Effector CD4-positive, alpha-beta T cell (primary cell): ENCODE measurements at regions not wholly inside any gene's neighbourhood (a gene's known extent, or its start where the extent isn't known, plus 50 kb on each side); places are given as distances from the start of the nearest gene placed in this dataset.

Source experiments
- DNase-seq: peaks from one replicate; pipeline ENCODE4 v3.0.0-alpha.2; 2020

DNA sequence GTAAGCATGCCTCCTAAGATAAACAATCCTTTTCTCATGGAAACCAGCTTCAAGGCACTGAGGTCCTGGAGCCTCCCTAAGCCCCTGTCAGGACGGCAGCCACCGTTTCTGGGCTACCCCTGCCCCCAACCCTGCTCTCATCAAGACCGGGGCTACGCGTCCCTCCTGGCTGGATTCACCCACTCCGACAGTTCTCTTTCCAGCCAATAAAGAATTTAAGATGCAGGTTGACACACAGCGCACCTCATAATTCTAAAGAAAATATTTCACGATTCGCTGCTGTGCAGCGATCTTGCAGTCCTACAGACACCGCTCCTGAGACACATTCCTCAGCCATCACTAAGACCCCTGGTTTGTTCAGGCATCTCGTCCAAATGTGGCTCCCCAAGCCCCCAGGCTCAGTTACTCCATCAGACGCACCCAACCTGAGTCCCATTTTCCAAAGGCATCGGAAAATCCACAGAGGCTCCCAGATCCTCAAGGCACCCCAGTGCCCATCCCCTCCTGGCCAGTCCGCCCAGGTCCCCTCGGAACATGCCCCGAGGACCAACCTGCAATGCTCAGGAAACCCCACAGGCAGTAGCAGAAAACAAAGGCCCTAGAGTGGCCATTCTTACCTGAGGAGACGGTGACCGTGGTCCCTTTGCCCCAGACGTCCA lies 336.3 kb downstream of the TMEM121 start:
- DNase-seq: no peak

DNA sequence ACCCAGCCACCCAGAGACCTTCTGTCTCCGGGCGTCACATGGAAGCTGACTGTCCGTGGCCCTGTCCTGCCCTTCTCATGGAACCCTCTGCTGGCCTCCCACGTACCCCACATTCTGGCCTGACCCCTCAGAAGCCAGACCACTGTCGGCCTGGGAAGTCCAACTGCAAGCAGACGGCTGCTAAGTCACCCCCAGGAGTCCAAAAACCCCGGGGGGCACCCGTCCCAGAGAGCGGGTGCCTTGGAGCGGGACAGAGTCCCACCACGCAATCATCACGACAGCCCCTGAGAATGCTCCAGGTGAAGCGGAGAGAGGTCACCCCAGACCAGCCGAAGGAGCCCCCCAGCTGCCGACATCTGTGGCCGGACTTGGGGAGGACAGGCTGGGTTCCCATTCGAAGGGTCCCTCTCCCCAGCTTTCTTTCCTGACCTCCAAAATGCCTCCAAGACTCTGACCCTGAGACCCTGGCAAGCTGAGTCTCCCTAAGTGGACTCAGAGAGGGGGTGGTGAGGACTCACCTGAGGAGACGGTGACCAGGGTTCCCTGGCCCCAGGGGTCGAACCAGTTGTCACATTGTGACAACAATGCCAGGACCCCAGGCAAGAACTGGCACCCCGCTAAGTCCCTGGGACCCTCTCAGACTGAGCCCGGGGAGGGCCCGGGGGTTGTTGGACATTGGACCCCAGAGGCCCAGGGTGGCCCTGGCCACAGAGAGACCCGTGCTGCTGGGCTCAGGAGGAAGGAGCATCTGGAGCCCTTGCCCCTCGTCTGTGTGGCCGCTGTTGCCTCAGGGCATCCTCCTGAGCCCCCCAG lies 337.1 kb downstream of the TMEM121 start:
- DNase-seq: no peak

DNA sequence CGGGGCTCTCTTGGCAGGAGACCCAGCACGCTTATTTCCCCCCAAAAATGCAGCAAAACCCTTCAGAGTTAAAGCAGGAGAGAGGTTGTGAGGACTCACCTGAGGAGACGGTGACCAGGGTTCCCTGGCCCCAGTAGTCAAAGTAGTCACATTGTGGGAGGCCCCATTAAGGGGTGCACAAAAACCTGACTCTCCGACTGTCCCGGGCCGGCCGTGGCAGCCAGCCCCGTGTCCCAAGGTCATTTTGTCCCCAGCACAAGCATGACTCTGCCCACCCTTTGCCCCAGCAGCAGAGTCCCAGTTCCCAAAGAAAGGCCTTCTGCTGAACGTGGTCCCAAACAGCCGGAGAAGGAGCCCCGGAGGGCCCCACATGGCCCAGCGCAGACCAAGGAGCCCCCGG lies 337.7 kb downstream of the TMEM121 start:
- no peak for DNase-seq

- no peak for DNase-seq
These were observed 338.4 kb downstream of the TMEM121 start for GRCh38 chr14:105864651-105865265.

GRCh38 chr14:105865266-105865903 lies 339.0 kb downstream of the TMEM121 start:
- DNase-seq: no peak

DNA sequence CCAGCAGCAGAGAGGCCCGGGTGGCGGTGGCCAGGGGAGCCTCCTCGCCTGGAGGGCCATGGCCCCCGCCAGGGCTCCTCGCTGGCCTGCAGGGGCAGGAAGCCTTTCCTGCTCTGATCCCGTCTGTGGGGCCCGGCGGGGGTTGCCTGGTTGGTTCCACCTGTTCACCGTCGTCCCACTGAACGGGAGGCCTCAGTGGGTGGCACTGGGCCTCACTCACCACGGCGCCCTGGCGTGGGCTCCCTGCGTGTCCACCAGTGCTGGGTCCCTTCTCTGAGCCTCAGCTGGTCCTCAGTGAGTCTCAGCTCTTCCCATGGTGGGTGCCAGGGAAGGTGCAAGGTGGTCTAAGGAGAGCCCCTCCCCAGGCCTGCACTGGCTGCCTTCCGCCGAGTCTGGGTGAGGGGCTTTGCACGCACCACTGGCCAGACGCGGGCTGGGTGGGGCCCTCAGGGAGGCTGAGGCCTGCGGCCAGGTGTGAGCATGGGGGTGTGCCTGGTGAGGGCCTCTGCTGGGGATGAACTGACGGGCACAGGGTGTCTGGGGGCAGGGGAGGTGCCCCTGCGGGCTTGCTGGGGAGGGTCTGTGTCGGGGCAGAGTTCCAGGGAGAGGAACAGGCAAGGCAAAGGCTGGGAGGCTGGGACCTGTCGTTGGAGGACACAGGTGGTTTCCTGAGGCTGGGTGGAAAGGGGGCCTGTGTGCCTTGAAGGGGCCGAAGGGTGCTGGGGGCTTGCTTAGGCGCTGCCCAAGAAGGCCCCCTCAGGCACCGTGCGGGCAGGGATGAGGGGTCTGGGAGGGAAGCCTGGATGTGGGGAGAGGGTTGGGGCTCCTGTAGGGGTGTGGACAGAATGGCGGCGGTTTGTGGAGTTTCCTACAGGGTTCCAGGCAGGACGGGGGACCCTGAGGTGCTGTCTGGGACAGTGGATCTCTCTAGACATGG lies 339.8 kb downstream of the TMEM121 start:
- no peak for DNase-seq

DNA sequence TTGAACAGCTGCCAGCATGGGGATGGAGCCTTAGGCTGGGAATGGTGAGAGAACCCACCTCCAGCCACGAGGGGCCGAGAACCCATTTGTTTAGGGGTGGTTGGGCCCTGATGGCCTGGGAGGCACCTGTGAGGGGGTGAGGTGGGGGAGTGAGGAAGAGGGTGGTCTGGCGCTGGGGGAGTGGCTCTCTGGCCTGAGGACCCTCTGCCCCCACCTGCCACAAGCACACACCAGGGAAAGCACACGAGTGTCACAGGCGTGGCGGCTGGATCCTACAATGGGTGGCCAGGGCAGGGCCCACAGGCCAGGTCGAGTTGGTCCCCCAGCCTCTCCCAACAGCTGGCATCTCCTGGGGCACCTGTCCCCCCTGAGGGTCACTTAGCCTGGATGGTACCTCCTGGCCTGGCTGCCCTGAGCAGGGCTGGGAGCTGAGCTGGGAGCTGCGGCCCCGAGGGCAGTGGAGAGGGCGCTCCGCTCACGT lies 340.5 kb downstream of the TMEM121 start:
- no peak for DNase-seq

DNA sequence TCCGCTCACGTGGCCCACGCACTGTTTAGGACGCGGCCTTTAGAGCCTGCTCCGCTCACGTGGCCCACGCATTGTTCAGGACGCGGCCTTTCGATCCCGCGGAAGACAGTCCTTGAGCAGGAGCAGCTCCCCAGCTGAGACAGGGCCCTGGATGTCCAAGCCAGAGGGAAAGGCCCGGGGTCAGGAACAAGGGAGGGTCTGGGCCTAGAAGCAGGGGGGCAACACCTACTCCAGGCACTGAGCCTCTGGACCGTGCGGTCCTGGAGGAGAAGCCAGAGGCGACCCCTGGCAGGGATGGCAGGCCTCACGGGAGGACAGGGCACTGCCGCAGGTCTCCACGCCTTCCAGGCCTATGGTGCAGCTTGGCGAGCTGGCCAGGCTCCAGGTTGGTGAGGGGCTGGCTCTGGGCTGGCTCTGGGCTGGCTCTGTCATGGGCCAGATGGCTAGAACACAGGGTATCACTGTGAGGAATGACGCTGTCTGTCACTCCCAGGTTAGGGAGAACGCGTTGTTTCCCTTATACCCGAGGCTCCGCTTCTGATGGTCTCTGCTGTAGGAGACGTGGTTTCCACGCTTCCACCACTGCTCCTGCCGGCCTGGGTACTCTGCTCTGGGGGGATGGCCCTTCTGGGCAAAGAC lies 341.7 kb downstream of the TMEM121 start:
- no peak for DNase-seq

DNA sequence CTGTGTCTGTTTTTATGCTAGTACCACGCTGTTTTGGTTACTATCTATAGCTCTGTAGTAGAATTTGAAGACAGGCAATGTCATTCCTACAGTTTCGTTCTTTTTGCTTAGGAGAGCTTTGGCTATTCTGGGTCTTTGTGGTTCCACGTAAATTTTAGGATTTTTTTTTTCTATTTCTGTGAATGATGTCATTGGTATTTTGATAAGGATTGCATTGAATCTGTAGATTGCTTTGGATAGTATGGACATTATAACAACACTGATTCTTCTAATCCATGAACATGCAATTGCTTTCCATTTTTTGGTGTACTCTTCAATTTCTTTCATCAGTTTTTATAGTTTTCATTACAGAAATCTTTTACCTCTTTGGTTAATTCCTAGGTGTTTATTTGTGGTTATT lies 345.2 kb downstream of the TMEM121 start:
- no peak for DNase-seq

GRCh38 chr14:105873870-105874512 lies 347.6 kb downstream of the TMEM121 start:
- DNase-seq: no peak

- no peak for DNase-seq
These were observed 349.8 kb downstream of the TMEM121 start for GRCh38 chr14:105876158-105876557.

- DNase-seq: no peak
These were observed 350.4 kb downstream of the TMEM121 start for GRCh38 chr14:105876829-105877228.

DNA sequence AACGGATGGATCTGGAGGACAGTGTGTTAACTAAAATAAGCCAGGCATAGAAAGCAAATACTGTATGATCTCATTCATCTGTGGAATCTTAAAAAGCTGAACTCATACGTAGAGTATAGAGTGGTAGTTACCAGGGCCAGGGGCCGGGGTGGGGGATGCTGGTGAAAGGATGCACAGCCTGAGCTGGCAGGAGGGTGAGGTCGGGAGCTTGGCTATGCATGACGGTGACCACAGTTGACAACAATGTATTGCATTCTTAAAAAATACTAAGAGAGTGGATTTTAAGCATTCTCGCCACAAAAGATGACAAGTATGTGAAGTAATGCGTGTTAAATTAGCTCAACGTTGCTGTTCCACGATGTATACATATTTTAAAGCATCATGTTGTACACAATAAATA lies 351.3 kb downstream of the TMEM121 start:
- DNase-seq: no peak

GRCh38 chr14:105878125-105878524 lies 351.7 kb downstream of the TMEM121 start:
- DNase-seq: no peak

DNA sequence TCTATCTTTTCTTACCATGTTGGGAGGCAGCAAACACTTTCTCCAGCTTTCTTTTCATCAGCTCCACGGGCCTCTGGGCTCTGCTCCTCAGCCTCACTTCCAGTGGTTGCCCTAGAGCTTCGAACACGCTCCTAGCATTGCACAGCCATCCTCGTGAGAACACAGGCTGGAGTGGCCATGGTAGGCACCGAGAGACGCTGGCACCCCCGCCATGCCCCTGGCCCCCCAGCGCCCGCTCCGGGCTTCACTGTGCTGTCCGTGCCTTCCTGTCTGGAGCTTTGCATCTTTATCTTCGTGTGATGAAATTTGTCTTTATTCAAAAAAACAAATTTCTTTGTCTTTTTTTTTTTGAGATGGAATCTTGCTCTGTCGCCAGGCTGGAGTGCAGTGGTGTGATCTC lies 352.2 kb downstream of the TMEM121 start:
- DNase-seq: no peak

DNA sequence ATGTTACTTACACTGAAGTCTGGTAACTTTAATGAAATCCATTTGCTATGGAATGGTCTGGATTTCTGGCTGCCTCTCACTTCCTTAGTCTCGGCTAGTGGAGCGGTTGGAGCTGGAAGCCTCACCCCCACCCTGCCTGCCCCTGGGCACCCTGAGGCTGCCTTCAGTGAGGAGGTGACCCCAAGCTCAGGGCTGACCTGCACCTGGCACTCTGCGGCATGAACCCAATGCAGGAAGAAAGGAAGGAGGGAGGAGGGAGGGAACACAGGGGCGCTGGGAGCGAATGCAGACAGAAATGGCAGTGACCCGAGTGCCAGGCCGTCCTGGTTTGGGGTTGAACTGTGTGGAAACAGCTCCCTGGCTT lies 353.1 kb downstream of the TMEM121 start:
- DNase-seq: no peak

DNA sequence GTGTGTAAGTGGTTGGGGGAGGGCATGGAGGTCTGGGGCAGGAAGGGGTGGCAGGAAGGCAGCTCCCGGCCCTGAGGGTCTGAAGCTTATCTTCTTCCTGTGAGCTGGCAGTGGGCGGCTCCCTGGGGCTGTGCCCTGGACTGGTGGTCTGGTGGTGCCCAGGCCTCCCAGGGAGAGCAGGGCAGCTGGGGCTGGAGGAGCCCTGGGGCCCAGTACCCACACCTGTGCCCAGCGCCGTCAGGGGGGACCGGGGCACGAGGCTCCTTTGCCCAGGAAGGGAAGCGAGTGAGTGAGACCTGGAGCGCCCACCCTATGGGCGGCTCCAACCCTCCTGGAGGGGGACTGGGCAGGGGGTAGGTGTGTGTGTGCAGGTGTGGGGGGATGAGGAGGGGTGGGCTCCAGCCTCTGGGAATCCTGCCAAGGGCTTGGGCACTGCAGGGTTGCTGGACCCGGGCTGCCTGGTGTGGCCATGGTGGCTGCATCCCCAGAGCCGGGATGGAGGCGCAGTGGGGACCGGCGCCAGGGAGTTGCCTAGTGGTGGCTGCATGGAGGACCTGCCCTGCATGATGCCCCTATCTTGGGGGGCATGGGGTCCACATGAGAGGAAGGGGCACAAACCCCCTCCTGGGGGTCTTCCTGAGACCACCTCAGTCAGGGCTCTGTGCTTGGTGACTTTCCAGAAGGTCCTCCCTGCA lies 353.6 kb downstream of the TMEM121 start:
- no peak for DNase-seq

GRCh38 chr14:105880616-105881015 lies 354.2 kb downstream of the TMEM121 start:
- DNase-seq: no peak

- no peak for DNase-seq
These were observed 354.9 kb downstream of the TMEM121 start for GRCh38 chr14:105881021-105881930.
